ENCODE measurements at regions not wholly inside any gene's neighbourhood (a gene's known extent, or its start where the extent isn't known, plus 50 kb on each side); places are given as distances from the start of the nearest gene placed in this dataset.

DNA sequence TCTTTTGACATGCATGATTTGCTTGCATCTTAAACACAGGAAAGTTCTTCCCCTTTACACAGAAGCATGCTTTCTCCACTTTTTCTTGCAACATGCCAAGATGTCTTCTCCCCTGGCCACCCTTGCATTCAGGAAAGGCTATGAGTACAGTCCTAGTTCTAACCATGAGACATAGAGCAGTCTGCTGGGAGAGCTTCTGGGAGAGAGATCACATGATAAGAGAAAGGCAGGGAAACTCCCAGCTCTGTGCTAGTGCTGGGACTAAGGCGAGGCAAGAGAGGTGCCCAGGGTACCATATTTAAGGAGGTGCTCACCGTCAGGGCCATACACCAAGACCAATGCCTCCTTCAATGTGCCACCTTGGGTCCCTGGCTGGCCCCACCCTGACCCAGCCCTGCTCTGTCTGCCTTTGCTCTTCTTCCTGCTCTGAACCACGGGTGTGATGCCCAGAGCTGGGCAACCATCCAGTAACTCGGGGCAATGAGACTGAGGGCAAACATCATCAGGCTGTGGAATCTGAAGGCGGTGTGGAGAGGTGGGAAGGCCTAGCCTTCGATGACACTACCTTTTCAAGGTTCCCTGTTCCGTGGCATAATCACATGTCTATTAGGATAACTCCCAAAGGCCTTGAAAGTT, 77.4 kb upstream of the PRR20G start:
- Mint-ChIP-seq H3K27me3 (peaks cover 9% of the 10 kb centered on the region), H3K4me3 (no peak overlapping the region), H3K9me3 (no peaks in the 10 kb centered on the region), H3K4me1 (no peaks in the 10 kb centered on the region), H3K27ac (no peak overlapping the region), H3K36me3 (no peaks in the 10 kb centered on the region)
- ATAC-seq (ENCODE audit: low read depth) (no peak), DNase-seq (no peak)
- POLR2A ChIA-PET = interaction anchor here (0.6 kb wide), 1 partner anchor 20 kb away, joined by 3 read pairs; no protein-coding TSS in a partner anchor

DNA sequence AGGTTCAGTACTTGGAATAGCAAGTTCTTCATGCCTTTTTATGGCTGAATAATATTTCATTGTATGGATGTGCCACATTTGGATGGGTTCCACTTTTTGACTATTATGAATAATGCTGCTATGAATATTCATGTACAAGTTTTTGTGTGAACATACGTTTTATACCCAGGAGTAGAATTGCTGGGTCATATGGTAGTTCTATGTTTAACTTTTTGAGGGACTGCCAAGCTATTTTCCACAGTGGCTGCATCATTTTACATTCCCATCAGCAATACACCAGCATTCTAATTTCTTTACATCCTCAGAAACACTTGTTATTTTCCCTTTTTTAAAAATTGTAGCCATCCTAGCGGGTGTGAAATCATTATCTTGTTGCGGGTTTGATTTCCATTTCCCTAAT, 76.0 kb upstream of the PRR20G start:
- POLR2A ChIA-PET = no interaction called here
- H3K27ac Mint-ChIP-seq = no peak overlapping the region
- no peak for ATAC-seq (ENCODE audit: low read depth)
- no peaks in the 10 kb centered on the region for H3K9me3 Mint-ChIP-seq
- no peak for DNase-seq
- no peaks in the 10 kb centered on the region for H3K4me1 Mint-ChIP-seq
- H3K4me3 Mint-ChIP-seq = no peak overlapping the region
- H3K27me3 Mint-ChIP-seq = peaks cover 9% of the 10 kb centered on the region
- H3K36me3 Mint-ChIP-seq = no peaks in the 10 kb centered on the region

DNA sequence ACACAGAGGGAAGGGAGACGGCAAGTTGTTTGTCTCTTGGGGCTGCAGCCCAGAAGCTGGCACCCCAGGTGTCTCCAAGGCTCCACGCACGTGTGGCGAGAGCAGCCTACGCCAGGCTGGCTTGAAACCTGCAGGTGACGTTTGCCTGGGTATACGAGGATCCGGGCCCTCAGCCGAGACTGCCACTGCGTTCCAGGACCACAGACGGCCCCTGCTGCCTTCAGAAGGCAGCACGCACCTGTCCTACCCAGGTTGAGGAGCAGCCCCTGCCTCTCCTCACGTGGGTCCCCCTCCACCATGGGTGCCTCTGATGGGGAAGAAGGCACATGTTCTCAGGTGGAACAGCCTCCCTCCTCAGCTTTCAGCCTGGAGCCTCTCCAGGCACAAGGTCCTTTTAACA, 75.3 kb upstream of the PRR20G start:
- no peak for ATAC-seq (ENCODE audit: low read depth)
- Mint-ChIP-seq H3K36me3 (no peaks in the 10 kb centered on the region), H3K4me3 (no peak overlapping the region), H3K4me1 (no peaks in the 10 kb centered on the region), H3K9me3 (no peaks in the 10 kb centered on the region), H3K27me3 (peaks cover 6% of the 10 kb centered on the region), H3K27ac (no peak overlapping the region)
- POLR2A ChIA-PET = no interaction called here
- no peak for DNase-seq

DNA sequence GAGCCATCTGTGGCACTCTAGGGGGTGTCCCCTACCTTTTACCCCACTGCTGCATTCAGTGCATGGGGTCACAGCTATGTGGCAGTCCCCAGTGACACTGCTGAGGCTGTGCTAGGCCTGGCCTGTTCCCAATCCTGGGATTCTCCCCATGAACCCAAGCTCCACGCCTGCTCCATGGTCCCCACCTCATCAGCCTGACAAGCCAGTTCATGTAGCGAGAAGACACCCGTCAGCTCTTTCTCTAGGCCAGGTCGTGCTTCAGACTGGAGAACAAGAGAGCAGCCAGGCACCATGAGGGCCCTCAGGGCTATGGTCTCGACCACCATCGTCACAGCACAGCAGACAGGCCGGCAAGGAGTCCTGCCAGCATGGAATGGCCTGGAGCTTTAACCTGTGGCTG, 72.8 kb upstream of the PRR20G start:
- no peak overlapping the region for H3K4me3 Mint-ChIP-seq
- peaks cover 4% of the 10 kb centered on the region for H3K9me3 Mint-ChIP-seq
- POLR2A ChIA-PET = no interaction called here
- ATAC-seq (ENCODE audit: low read depth) (no peak), DNase-seq (no peak)
- no peaks in the 10 kb centered on the region for H3K36me3 Mint-ChIP-seq
- H3K27ac Mint-ChIP-seq = no peak overlapping the region
- H3K4me1 Mint-ChIP-seq = no peaks in the 10 kb centered on the region
- H3K27me3 Mint-ChIP-seq = no peaks in the 10 kb centered on the region

DNA sequence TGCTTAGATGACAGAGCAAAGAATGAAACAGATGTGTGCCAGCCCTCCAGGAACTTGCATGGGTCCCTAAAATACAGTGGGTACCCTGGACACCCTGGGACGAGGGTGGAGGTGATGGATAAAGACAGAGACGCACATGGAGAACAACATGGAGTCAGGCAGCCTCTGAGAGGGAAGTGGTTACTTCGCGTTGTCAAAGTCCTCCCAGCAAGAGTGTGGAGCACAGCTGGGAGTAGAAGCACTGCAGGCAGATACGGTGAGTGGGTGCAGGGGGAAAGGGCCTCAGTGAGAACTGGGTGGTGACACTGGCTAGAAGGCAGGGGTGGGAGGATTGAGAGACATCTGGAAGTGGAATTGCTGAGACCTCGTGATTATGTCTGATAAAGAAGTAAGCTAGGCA, 70.8 kb upstream of the PRR20G start:
- H3K27ac Mint-ChIP-seq = no peak overlapping the region
- H3K36me3 Mint-ChIP-seq = no peaks in the 10 kb centered on the region
- POLR2A ChIA-PET = no interaction called here

DNA sequence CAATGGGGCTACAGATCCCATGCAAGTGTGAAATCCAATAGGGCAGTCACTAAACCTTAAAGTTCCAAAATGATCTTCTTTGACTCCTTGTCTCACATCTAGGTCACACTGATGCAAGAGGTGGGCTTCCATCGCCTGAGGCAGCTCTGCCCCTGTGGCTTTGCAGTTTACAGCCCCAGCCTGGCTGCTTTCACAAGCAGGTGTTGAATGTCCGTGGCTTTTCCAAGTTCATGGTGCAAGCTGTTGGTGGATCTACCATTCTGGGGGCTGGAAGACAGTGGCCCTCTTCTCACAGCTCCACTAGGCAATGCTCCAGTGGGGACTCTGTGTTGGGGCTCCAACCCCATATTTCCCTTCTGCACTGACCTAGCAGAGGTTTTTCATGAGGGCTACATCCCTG, 68.5 kb upstream of the PRR20G start:
- Mint-ChIP-seq H3K36me3 (no peaks in the 10 kb centered on the region), H3K4me1 (no peaks in the 10 kb centered on the region), H3K9me3 (peaks cover 4% of the 10 kb centered on the region), H3K27me3 (peaks cover 4% of the 10 kb centered on the region), H3K27ac (no peak overlapping the region), H3K4me3 (no peak overlapping the region)
- POLR2A ChIA-PET = no interaction called here
- ATAC-seq (ENCODE audit: low read depth) (no peak), DNase-seq (no peak)

More for the DNA sequence above, 70.8 kb upstream of the PRR20G start:
- ATAC-seq (ENCODE audit: low read depth) = no peak
- H3K4me1 Mint-ChIP-seq = no peaks in the 10 kb centered on the region
- H3K9me3 Mint-ChIP-seq = peaks cover 4% of the 10 kb centered on the region
- DNase-seq = no peak
- H3K4me3 Mint-ChIP-seq = no peak overlapping the region
- H3K27me3 Mint-ChIP-seq = no peaks in the 10 kb centered on the region

DNA sequence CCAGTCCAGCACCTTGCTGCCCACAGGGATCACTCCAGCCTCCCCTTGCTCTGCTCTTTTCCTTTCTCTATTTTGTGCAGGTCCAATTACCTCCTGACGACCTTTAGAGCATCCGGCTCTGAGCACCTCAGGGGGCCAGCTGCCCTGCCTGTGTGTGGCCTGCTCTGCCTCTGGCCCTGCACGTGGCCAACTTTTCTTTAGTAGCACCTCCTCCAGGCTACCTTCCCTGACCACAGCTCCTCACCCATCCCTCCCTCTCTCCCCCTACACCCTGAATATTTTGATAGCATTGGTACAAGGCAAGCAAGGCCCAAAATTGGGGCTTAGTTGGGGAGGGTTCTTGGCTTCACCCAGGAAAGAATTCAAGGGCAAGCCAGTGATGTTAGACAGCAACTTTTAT, 66.9 kb upstream of the PRR20G start:
- POLR2A ChIA-PET = no interaction called here
- Mint-ChIP-seq H3K36me3 (no peaks in the 10 kb centered on the region), H3K27ac (no peak overlapping the region), H3K9me3 (peaks cover 4% of the 10 kb centered on the region), H3K4me1 (no peaks in the 10 kb centered on the region), H3K27me3 (peaks cover 7% of the 10 kb centered on the region), H3K4me3 (no peak overlapping the region)
- ATAC-seq (ENCODE audit: low read depth) = no peak
- DNase-seq = no peak

DNA sequence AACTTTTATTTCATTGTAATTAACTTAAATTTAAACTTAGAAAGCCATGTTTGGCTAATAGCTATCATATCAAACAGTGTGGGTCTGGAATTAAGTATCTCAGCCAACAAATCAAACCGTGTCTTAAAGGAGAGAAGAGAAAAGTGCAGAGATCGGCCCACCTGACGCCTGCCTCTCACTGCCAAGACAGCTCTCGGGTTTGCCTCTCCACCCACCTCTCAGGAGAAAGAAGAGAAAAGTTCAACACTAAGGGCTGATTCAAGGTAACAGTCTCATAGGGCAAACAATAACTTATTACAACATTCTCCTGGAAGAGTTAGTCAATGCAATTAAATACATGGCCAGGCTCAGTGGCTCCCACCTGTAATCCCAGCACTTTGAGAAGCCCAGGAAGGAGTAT, 64.8 kb upstream of the PRR20G start:
- H3K9me3 Mint-ChIP-seq = peaks cover 4% of the 10 kb centered on the region
- no peak overlapping the region for H3K4me3 Mint-ChIP-seq
- POLR2A ChIA-PET = no interaction called here
- no peak for ATAC-seq (ENCODE audit: low read depth)
- peaks cover 7% of the 10 kb centered on the region for H3K27me3 Mint-ChIP-seq
- H3K27ac Mint-ChIP-seq = no peak overlapping the region
- DNase-seq = no peak
- H3K36me3 Mint-ChIP-seq = no peaks in the 10 kb centered on the region
- H3K4me1 Mint-ChIP-seq = no peaks in the 10 kb centered on the region

DNA sequence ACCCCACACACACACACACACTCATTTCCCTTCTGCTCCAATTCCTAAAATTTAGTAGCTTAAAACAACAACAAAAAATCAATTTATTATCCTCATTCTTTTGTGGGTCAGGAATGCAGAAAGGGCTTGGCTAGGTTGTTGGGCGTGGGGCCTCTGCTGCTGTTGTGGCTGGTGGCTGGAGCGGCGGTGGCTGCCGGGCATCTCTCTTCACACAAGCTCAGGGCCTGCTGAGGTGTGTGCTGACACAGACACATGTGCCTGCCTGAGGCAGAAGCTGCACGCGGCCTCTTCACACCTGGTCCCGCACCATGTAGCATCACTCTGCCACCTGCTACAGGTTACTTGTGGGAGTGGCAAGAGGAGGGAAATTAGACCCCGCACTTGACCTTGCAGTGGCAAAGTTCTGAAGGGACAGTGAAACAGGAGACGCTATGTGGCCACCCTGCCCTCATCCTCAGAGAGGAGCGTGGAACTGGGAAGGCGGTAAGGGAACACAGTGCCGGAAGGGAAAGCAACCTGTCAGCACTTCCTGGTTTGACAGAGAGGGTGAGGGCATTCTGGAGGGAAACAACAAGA, 64.0 kb upstream of the PRR20G start:
- H3K27ac Mint-ChIP-seq = no peak overlapping the region
- no peaks in the 10 kb centered on the region for H3K9me3 Mint-ChIP-seq
- H3K27me3 Mint-ChIP-seq = peaks cover 7% of the 10 kb centered on the region
- H3K4me3 Mint-ChIP-seq = no peak overlapping the region
- no peaks in the 10 kb centered on the region for H3K36me3 Mint-ChIP-seq
- POLR2A ChIA-PET = no interaction called here
- H3K4me1 Mint-ChIP-seq = no peaks in the 10 kb centered on the region
- DNase-seq = no peak
- no peak for ATAC-seq (ENCODE audit: low read depth)

DNA sequence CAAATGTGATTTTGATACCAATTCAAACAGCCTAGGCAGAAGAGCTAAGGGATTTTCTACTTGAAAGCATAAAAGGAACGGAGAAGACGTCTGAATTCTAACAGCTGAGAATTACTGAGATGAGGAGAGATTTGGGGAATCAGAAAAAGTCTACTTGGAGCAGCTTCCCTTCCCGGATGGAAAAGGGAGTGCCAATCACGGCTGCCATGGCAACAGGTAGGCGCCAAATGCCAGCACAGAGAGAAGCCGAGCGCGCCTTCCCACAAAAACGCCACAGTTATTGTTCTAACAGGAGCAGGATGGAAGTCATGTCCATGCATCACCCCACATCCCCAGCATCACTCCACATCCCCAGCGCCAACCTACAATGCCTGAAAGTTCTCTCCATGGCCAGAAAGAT, 63.5 kb upstream of the PRR20G start:
- Mint-ChIP-seq H3K27me3 (peaks cover 7% of the 10 kb centered on the region), H3K27ac (no peak overlapping the region), H3K9me3 (no peaks in the 10 kb centered on the region), H3K4me3 (no peak overlapping the region), H3K4me1 (no peaks in the 10 kb centered on the region), H3K36me3 (no peaks in the 10 kb centered on the region)
- DNase-seq = no peak
- POLR2A ChIA-PET = no interaction called here
- ATAC-seq (ENCODE audit: low read depth) = no peak

DNA sequence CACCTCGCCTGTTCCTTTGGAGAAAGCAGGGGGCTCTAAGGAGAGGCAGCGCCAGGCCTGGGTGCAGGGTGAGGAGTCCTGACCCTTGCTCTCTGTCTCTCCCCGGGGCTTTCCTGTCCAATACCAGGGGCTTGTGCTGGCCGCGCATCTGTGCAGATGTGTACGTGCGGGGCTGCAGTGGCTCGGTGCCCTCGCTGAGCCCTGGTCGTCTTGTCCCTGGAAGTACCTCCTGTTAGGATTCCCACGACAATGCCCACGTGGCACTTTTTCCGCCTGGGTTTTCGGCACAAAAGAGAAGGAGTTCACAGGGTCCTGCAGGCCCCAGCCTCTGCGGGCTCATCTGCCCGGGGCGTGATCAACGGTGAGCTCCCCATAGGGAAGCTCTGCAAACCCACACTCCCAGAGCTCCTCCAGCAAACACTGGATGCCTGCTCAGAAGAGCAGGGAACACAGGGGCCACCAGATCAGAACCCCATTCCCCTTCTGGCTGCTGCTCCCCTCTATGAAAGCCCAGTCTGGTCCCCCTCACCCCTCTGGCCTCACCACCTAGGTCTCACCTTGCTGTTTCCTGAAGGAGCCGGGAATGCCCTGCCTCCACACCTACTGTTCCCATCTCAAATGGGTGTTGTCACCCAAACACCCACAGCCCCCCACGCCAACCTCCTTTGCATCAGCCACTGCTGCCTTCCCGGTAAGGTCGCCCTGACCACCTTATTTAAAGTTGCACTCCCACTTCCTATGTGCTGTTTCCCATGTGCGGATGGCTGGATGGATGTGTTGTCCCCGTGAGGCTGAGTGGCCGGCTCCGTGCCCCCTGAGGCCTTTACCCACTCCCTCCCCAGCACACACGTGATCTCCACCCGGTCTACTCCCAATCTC, 62.6 kb upstream of the PRR20G start:
- POLR2A ChIA-PET = no interaction called here
- no peak for DNase-seq
- Mint-ChIP-seq H3K27ac (no peak overlapping the region), H3K4me3 (no peak overlapping the region), H3K4me1 (no peaks in the 10 kb centered on the region), H3K36me3 (no peaks in the 10 kb centered on the region), H3K9me3 (no peaks in the 10 kb centered on the region), H3K27me3 (peaks cover 10% of the 10 kb centered on the region)
- no peak for ATAC-seq (ENCODE audit: low read depth)

DNA sequence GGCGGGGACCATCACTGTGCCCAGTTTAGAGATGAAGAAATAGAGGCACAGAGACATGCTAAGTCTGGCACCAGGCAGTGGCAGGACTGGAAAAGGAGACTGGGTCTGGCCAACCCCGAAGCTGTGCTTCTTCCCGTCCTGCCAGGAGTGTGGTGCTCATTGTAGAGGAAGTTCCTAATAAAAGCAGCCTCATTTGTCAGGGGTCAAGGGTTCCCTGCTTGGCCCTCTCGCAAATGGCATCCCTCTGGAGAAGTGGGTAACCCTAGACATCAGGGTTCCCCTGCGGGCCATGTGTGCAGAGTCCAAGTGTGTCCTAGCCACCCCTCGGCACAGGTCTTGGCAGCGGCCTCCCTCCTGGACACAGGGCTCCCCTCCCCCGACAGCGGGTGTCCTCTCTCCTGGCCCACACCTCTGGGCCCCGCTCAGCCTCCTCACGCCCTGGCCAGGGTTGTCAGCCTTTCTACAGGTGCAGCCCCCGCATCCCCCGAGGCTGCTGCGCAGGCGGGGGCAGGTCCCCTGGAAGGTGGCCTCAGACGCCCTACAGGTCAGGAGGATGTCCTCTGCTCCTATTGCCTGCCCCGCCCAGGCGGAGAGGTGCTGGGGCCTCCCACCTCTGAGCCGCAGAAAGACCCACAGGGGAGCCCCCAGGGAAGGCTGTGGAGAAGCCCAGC, 61.8 kb upstream of the PRR20G start:
- peaks cover 10% of the 10 kb centered on the region for H3K27me3 Mint-ChIP-seq
- no peak overlapping the region for H3K4me3 Mint-ChIP-seq
- POLR2A ChIA-PET = no interaction called here
- H3K27ac Mint-ChIP-seq = no peak overlapping the region
- no peaks in the 10 kb centered on the region for H3K4me1 Mint-ChIP-seq
- H3K9me3 Mint-ChIP-seq = no peaks in the 10 kb centered on the region
- ATAC-seq (ENCODE audit: low read depth) (no peak), DNase-seq (no peak)
- no peaks in the 10 kb centered on the region for H3K36me3 Mint-ChIP-seq

DNA sequence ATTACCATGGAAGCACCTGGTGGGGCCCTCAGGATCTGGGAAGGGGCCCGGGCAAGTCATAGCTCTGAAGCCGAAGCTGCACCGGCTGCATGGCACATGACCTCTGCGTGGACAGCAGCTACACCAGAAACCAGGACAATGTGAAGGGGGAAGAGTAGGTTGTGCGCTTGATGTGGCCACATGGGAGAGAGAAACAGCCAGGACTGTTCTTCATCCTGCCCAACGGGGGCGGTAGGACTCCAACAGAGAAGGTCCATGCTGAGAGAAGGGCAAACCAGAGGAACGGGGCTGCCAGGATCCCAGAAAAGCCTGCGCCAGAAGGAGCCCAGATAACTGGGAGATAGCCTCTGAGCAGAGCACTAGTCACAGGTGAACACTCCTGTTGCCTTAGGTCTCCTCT, 54.9 kb upstream of the PRR20G start:
- Mint-ChIP-seq H3K4me3 (no peak overlapping the region), H3K27ac (no peak overlapping the region), H3K4me1 (no peaks in the 10 kb centered on the region), H3K36me3 (peaks cover 3% of the 10 kb centered on the region), H3K27me3 (peaks cover 9% of the 10 kb centered on the region), H3K9me3 (peaks cover 8% of the 10 kb centered on the region)
- no peak for ATAC-seq (ENCODE audit: low read depth)
- DNase-seq = no peak
- POLR2A ChIA-PET = no interaction called here

All from activated naive CD8-positive, alpha-beta T cell treated with anti-CD3 and anti-CD28 coated beads, Interleukin-2, amount 10 ng/mL, durations not matched to agents 7 days and 5 days (primary cell).